8988T (cell line): ENCODE measurements at regions not wholly inside any gene's neighbourhood (a gene's known extent, or its start where the extent isn't known, plus 50 kb on each side); places are given as distances from the start of the nearest gene placed in this dataset.

Experiments
- DNase-seq: peaks from one replicate; pipeline ENCODE4 v3.0.0; 2011

- no peak for DNase-seq
Observed at GRCh38 chrX:39582976-39583375, 514.8 kb downstream of the BCOR start.

GRCh38 chrX:39585808-39586207, 511.9 kb downstream of the BCOR start:
- DNase-seq, result no peak

GRCh38 chrX:39586359-39586758, 511.4 kb downstream of the BCOR start:
- DNase-seq, result no peak

- no peak for DNase-seq
Observed at GRCh38 chrX:39591099-39591498, 506.7 kb downstream of the BCOR start.

- DNase-seq, result no peak
Observed at GRCh38 chrX:39592776-39593175, 505.0 kb downstream of the BCOR start.

GRCh38 chrX:39595977-39596376, 501.8 kb downstream of the BCOR start:
- DNase-seq, result no peak

GRCh38 chrX:39596437-39596836, 501.3 kb downstream of the BCOR start:
- no peak for DNase-seq

GRCh38 chrX:39599339-39599738, 498.4 kb downstream of the BCOR start:
- no peak for DNase-seq

GRCh38 chrX:39600222-39600621, 497.5 kb downstream of the BCOR start:
- DNase-seq, result no peak

GRCh38 chrX:39601231-39602177, 496.3 kb downstream of the BCOR start:
- DNase-seq, result no peak

- DNase-seq, result no peak
Observed at GRCh38 chrX:39602195-39602594, 495.6 kb downstream of the BCOR start.

- DNase-seq, result no peak
Observed at GRCh38 chrX:39603230-39603629, 494.5 kb downstream of the BCOR start.

- DNase-seq, result no peak
Observed at GRCh38 chrX:39605183-39605582, 492.6 kb downstream of the BCOR start.

GRCh38 chrX:39605866-39606265, 491.9 kb downstream of the BCOR start:
- DNase-seq, result no peak

- no peak for DNase-seq
Observed at GRCh38 chrX:39609941-39610340, 487.8 kb downstream of the BCOR start.

- DNase-seq, result no peak
Observed at GRCh38 chrX:39611468-39611867, 486.3 kb downstream of the BCOR start.

- peak; percentile 46 for DNase-seq
Observed at GRCh38 chrX:39613482-39613995, 484.2 kb downstream of the BCOR start.

- no peak for DNase-seq
Observed at GRCh38 chrX:39613997-39614679, 483.6 kb downstream of the BCOR start.

- no peak for DNase-seq
Observed at GRCh38 chrX:39614680-39614998, 483.1 kb downstream of the BCOR start.

- DNase-seq, result no peak
Observed at GRCh38 chrX:39616098-39616729, 481.5 kb downstream of the BCOR start.

- DNase-seq, result no peak
Observed at GRCh38 chrX:39616731-39617130, 481.0 kb downstream of the BCOR start.

GRCh38 chrX:39618178-39618577, 479.6 kb downstream of the BCOR start:
- no peak for DNase-seq

GRCh38 chrX:39619182-39620009, 478.4 kb downstream of the BCOR start:
- DNase-seq, result peak; percentile 30
